NCI-H510A treated with DMSO at 0.1 percent for 48 hours (cell line): ENCODE measurements at regions not wholly inside any gene's neighbourhood (a gene's known extent, or its start where the extent isn't known, plus 50 kb on each side); places are given as distances from the start of the nearest gene placed in this dataset.
A peak's percentile ranks its signal among the peaks of the same experiment; 100 is the strongest.

Experiments used
- DNase-seq: peaks from one replicate; lab custom pipeline; 2025; lab: John Stamatoyannopoulos, UW

- DNase-seq: no peak
Measured at GRCh38 chr18:78740876-78741275, 238.7 kb upstream of the SALL3 start.

- no peak for DNase-seq
Measured at GRCh38 chr18:78741381-78742217, 238.0 kb upstream of the SALL3 start.

DNA sequence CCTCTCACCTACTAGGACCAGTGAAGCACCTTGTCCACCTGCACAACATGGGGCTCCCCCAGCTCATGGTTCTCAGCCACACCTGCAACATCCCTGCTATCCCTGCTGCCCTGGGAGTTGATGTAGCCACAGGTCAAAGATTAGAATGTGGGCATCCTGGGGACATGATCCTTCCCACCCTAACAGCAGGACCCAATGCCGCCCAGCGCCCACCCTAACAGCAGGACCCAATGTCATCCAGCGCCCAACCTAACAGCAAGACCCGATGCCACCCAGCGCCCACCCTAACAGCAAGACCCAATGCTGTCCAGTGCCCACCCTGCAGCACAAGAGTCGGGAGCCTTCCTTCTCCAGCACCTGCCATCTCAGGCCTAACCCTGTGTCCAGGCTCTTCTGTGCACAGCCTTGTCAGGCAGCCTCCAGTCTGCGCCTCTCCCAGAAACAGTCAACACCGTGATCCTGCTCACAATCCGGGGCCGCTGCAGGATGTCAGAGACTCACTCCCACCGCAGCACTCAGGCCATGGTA lies 237.3 kb upstream of the SALL3 start:
- no peak for DNase-seq

DNA sequence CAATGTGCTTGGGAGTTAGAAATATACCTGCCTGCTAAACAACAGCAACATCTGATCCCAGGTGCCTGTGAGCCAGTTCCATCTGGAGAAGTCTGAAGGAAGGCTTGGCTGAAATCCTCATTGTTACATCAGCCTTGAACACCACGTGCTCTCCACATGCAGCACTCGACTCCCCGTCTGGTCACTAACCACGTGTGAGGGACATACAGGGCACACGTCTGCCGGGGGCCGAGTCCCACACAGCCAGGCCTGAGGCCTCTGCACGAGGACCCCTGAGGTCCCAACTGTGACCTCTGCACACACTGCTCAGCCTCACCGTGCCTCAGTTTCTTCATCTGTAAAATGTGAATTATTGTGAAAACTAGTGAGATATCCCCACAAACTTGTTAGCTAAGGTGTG lies 236.5 kb upstream of the SALL3 start:
- no peak for DNase-seq

GRCh38 chr18:78751664-78752063 lies 228.0 kb upstream of the SALL3 start:
- DNase-seq: no peak

GRCh38 chr18:78753240-78753639 lies 226.4 kb upstream of the SALL3 start:
- DNase-seq: no peak

- DNase-seq: no peak
Measured at GRCh38 chr18:78754311-78755043, 225.1 kb upstream of the SALL3 start.

DNA sequence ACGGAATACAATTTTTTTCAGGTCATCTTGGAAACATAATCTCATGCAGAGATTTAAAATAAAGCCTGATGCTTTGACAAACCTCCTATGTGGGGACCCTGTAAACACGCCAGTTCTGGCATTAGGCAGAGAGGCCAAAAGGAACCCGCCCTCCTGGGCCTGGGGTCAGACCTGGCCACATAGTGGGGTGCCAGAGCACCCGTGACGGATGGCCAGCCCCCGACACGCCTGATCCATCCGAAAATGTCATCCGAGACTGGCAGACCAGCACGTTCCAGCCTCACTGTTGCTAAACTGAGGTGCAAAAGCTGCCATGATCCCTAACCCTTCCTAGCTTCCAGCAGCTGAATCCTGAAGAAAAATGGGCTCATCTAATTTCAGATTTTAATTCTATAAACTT lies 222.6 kb upstream of the SALL3 start:
- DNase-seq: no peak

DNA sequence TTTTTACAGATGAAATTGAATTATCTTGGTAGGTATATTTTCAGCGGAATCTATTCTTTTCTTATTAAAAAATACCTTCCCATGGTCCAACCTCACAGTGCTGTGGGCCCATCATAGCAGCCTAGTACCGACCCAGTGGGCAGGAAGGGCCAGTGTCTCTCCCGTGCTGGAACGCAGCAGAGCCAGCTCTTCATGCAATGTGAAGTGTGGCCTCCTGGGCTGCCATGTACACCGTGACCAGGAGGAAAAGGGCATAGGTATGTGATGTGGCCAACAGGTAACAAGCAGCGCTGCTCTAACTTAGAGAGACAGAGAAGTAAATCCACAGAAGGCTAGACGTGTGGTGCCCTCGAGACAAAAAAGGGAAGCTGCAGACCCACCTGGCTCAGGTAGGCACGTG lies 221.1 kb upstream of the SALL3 start:
- no peak for DNase-seq

DNA sequence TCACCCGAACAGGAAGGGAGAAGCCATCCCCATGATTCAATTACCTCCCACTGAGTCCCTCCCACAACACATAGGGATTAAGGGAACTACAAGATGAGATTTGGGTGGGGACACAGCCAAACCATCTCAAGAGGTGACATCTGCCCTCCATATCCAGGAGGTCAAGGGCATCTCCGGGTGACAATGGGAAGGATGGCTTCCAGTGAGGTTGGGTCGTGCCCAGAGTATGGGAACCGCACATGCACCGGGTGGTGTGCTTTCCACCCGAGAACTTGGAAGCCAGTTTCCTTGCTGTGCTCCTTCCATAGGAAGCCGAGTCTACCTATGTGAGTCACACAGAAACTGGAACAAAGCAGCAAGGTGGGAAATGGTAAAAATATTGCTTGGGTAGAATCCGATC lies 216.9 kb upstream of the SALL3 start:
- no peak for DNase-seq

DNA sequence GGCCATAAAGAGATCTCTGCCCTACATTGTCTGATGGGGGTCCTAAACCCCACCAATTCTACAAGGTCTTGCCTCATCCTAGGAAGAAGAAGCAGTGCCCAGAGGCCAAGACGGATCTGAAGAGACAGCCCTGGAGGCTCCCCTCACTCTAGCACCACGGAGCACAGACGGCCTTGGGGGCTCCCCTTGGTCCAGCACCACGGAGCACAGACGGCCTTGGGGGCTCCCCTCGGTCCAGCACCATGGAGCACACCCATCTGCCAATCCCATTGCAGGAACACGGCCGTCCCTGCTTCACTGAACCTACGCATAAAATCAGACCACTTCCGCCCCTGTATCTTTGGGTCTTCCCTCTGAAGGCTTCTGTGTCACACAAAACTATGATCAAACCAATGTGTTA lies 215.1 kb upstream of the SALL3 start:
- DNase-seq: no peak

GRCh38 chr18:78765142-78765541 lies 214.5 kb upstream of the SALL3 start:
- no peak for DNase-seq

DNA sequence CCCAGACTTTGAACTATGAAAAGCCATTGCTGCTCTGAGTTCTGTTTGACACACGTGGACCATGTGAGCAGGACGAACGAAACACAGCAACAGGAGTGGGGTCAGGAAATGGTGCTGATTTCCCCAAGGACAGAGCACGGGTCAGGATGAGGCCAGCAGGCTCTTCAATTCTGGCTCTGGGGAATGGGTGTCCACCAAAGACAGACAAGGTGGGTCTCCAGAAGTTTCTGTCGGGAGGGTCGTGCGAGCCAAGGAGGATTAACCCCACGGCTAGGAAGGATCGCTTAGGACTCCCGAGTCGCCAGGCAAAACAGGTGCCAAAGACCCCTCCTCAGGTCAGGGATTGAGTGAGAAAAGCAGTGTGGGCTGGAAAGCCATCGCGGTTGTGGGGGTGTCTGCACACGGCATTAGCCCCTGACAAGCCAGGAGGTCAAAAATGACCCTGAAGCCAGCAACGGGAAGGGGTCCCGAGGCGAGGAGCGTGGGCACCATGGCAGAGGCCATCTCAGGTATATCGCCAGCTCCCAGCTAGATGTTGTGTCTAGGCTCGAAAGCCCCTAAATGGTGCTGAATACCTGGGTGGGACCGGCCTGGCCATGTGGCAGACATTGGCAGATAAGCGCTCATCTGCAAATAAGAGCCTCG lies 213.9 kb upstream of the SALL3 start:
- no peak for DNase-seq

- no peak for DNase-seq
Measured at GRCh38 chr18:78766651-78767533, 212.7 kb upstream of the SALL3 start.

GRCh38 chr18:78767648-78768071 lies 212.0 kb upstream of the SALL3 start:
- DNase-seq: no peak

DNA sequence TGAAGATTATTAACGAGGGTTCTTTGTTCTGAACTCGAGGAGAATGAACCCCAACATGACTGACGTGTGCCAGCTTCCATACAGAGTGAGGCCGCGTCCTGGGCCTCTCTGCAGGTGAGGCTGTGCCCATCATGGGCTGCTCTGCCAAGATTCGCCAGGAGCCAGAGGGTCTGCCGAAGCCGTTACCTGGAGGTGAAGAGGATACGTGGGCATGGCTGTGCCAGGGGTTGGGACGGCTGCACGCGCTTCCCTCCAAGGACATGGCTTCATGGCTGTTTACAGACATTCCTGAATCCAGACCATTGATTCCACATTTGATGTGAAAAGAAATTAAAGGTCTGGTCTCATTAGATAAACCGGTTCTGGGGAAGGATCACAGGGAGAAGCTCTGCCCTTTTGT lies 211.4 kb upstream of the SALL3 start:
- DNase-seq: no peak

DNA sequence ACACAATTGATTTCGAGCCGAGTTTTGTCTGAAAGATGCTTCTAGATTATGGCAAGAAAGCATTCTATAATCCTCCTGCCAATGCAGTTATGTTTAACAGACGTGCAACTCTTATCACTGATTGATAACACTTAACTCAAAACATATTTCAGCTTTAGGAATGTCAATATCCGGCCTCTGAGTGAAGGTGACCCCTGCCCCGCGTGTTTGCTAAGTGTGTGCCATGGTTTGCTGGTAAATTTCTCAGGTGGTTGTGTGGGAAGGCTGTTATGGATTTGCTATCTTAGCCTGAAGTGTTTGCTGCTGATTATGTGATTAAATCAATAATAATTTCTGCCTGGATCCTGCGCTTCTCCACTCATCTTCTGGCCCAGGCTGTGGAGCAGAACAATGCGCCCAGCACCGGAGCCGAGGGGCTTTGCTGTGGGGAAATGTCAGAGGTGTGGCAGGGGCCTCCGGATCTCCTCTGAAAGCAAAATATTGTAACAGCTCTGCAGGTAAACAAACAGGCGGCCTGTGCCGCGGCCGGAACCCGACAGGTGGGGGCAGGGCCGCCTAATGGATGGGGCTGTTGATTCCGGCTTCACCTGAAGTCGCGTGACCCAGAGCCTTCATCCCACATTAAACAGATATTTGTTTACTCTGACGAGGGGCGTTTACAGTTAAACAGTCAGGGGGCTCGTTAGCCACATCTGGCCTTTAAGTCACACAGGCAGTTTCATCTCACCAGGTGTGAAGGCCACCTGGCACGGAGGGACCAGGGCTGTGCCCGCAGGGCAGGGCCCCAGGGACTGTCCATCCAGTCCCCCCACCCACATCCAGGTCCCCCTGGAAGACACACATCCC lies 210.7 kb upstream of the SALL3 start:
- peak; percentile 42 for DNase-seq

DNA sequence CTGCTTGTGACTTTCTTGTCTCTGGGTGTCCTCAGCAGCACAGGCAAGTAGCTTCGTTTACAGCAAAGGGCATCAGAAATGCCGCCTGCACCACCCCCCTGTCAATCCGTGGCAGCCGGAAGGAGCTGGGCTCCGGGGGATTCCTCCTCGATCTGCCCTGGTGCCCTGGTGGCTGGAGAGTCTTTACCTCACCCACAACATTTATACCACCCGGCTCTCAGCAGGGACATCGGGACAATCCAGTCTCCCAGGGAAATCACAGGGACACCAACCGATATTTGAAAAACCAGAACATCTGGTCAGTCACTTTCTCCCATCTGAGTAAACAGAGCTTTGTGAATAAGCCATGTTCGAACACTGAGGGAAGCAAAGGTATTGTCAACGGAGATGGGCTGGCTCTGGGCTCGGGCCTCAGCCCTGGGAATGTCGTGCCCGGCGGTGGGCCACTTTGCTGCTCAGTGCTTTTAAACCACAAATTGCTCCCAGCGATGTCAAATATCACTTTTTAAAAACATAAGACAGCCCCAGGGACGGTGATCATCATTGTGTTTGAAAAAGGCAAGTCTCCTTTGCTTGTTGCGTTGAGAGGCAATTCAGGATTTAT lies 210.0 kb upstream of the SALL3 start:
- peak; percentile 42 for DNase-seq

- DNase-seq: peak; percentile 58
Measured at GRCh38 chr18:78770139-78770822, 209.3 kb upstream of the SALL3 start.

DNA sequence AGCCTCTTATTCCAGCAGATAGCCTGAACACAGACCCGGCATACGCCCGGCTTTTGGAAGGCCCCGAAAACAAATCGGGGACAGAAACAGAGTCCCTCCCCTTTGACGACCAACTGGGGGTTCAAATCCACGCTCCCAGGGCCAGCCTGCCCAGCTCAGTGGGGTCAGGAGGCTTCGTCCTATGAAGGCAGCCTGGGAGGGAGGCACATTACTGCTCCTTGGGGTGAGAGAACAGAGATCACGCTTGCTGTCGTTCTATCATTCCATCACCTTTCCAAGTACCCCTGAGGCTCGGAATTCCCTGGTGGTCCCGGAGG lies 208.8 kb upstream of the SALL3 start:
- DNase-seq: no peak
